ENCODE measurements at regions not wholly inside any gene's neighbourhood (a gene's known extent, or its start where the extent isn't known, plus 50 kb on each side); places are given as distances from the start of the nearest gene placed in this dataset.

GRCh38 chr10:20627946-20628507 is 269.1 kb downstream of the NEBL start:
- WGBS, 2 donors, result 45 to 57% methylated on average over 3 of the region's 3 CpGs
- no peak for ATAC-seq
- Histone ChIP-seq H3K9me3 (peaks cover 0 to 3% (median 0%) of the 10 kb centered on the region in 4 donors), H3K4me3 (no peak overlapping the region), H3K27ac (no peak overlapping the region), H3K27me3 (no peaks in the 10 kb centered on the region), H3K4me1 (peaks cover 0 to 9% (median 0%) of the 10 kb centered on the region in 3 donors), H3K36me3 (no peaks in the 10 kb centered on the region)
- no peak for FAIRE-seq
- DNase-seq, result no peak
- intact Hi-C loops (cut with DNase I), result no loop called here
- no peak for TF ChIP-seq CTCF (IDR thresholded peaks at IDR 0.05)

- peaks cover 3 to 19% (median 4%) of the 10 kb centered on the region in 3 donors for H3K4me1 ChIP-seq
- H3K27ac ChIP-seq, result no peak overlapping the region
- no peak overlapping the region for H3K4me3 ChIP-seq
- intact Hi-C loops (cut with DNase I), result no loop called here
- ATAC-seq (no peak), DNase-seq (no peak), FAIRE-seq (peak; percentile 86)
- no peak for TF ChIP-seq CTCF (IDR thresholded peaks at IDR 0.05)
- 72 to 87% methylated on average over 1 of the region's 1 CpG for WGBS, 2 donors
- H3K36me3 ChIP-seq, result no peaks in the 10 kb centered on the region
- no peaks in the 10 kb centered on the region for H3K27me3 ChIP-seq
- H3K9me3 ChIP-seq, result peaks cover 0 to 3% (median 0%) of the 10 kb centered on the region in 4 donors
Observed at GRCh38 chr10:20627087-20627486, 270.0 kb downstream of the NEBL start.

GRCh38 chr10:20625868-20626267 is 271.2 kb downstream of the NEBL start:
- Histone ChIP-seq H3K27me3 (no peaks in the 10 kb centered on the region), H3K4me1 (peaks cover 3 to 20% (median 4%) of the 10 kb centered on the region in 3 donors), H3K4me3 (no peak overlapping the region), H3K36me3 (no peaks in the 10 kb centered on the region), H3K9me3 (peaks cover 0 to 3% (median 0%) of the 10 kb centered on the region in 4 donors), H3K27ac (no peak overlapping the region)
- WGBS, 2 donors, result 51 to 85% methylated on average over 1 of the region's 1 CpG
- TF ChIP-seq CTCF (IDR thresholded peaks at IDR 0.05), result no peak
- DNase-seq, result no peak
- no peak for FAIRE-seq
- ATAC-seq, result no peak
- intact Hi-C loops (cut with DNase I), result no loop called here

GRCh38 chr10:20624642-20625041 is 272.5 kb downstream of the NEBL start:
- H3K9me3 ChIP-seq, result peaks cover 0 to 3% (median 0%) of the 10 kb centered on the region in 4 donors
- peaks cover 3 to 20% (median 4%) of the 10 kb centered on the region in 3 donors for H3K4me1 ChIP-seq
- intact Hi-C loops (cut with DNase I), result no loop called here
- H3K27me3 ChIP-seq, result no peaks in the 10 kb centered on the region
- WGBS, 2 donors, result 64 to 81% methylated on average over 4 of the region's 4 CpGs
- no peak for DNase-seq
- no peak overlapping the region for H3K27ac ChIP-seq
- H3K4me3 ChIP-seq, result no peak overlapping the region
- FAIRE-seq, result no peak
- no peak for ATAC-seq
- no peaks in the 10 kb centered on the region for H3K36me3 ChIP-seq
- no peak for TF ChIP-seq CTCF (IDR thresholded peaks at IDR 0.05)

GRCh38 chr10:20623546-20623945 is 273.6 kb downstream of the NEBL start:
- FAIRE-seq (no peak), ATAC-seq (no peak), DNase-seq (no peak)
- Histone ChIP-seq H3K4me3 (no peak overlapping the region), H3K27me3 (no peaks in the 10 kb centered on the region), H3K9me3 (peaks cover 0 to 3% (median 0%) of the 10 kb centered on the region in 4 donors), H3K27ac (peak overlapping the region in 1 of 4 donors; percentile 8), H3K36me3 (no peaks in the 10 kb centered on the region), H3K4me1 (peaks cover 3 to 20% (median 4%) of the 10 kb centered on the region in 3 donors)
- intact Hi-C loops (cut with DNase I), result no loop called here
- TF ChIP-seq CTCF (IDR thresholded peaks at IDR 0.05), result no peak

Measured in pancreas (tissue), 10 donors.